ENCODE measurements at regions not wholly inside any gene's neighbourhood (a gene's known extent, or its start where the extent isn't known, plus 50 kb on each side); places are given as distances from the start of the nearest gene placed in this dataset.

DNA sequence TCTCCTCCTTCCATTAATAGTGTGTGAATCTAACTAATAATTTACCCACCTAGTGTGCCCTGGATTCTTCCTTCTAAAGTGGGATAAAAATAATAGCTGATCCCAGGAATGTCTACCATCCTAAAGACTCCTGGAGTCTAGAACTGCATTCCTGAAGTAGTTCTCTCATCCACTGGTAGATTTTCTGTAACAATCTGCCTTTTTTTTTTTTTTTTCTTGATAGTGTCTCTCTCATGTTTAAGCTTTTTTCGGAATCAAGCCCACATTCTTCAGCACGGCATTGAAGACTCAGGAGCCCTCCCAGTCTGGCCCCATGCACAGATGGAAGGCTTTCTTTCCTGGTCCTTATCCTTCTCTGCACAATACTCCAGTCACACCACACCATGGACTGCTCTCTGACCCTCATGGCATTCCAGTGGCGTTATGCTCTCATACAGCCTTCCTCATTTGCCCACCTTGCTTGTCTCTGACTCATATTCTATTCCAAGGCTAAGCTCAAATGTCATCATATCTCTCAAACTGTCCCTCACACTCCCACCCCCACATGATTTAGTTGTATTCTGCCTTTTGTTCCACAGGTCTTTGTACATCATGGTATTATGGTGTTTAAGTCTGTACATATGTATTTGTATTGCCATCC is 68.7 kb upstream of the FRY start:
- no peak for DNase-seq (ENCODE audit: low spot score)

DNA sequence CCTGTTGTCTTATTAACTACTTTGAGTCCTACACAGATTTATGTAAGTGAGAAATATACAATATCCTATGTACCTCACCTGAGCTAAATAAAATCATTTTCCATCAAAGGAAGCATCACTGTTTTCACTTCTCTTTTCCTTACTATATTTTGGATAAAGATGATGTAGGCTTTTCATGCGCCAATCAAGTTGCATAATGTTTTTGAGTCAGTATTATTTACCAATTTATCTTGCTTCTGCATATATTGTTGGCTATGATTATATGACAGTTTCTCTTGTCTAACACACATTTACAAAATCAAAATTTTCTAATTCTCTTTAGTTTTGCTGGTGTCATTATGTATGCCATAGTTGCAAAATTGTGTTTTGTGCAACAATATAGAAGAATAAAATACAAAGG is 67.9 kb upstream of the FRY start:
- no peak for DNase-seq (ENCODE audit: low spot score)

DNA sequence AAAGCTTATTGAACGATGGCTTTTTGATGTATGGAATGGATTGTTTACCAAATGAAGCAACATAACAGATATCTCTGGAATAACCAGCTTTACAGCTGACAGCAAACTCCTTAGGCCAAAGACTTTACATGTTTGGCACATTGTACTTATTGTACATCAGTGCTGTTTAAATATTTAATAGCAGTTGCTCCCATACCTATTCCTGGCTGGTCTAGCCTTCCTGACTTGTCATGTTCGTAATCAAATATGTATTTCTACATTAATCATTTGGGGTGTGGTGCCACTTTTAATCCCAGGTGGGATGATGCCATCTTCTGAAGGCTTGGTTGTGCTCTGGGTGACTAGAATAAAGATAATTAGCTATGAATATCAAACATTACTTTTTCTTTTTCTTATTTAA is 67.4 kb upstream of the FRY start:
- DNase-seq (ENCODE audit: low spot score), result no peak

DNA sequence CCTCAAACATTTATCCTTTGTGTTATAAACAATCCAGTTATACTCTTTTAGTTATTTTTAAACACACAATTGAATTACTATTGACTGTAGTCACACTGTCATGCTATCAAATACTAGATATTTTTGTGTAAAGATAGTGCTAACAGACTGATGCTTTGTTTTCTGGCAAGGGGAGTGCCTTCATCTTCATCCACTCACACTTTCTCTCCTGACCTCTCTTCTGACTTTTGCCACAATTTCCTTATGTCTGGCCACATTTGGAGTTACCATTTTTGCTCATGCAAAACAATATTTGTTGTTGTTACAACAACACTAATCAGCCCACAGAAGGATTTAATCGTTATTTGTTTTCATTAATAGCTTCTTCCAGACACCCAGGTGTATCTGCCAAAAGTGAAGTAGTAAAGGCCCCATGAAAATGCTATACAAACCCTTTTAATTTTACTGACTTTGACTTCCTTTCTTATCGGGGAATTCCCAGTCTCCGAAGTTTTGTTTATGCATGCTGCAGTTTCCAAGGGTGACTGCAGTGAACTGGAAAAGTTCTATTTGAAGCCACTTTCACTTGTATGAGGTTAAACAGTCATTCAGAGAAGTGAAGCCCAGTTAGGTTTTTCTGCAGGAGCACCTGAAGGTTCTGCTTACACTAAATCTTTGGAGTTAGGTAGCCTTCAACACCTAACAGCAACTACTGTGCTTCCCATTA is 66.1 kb upstream of the FRY start:
- DNase-seq (ENCODE audit: low spot score), result peak; percentile 82

DNA sequence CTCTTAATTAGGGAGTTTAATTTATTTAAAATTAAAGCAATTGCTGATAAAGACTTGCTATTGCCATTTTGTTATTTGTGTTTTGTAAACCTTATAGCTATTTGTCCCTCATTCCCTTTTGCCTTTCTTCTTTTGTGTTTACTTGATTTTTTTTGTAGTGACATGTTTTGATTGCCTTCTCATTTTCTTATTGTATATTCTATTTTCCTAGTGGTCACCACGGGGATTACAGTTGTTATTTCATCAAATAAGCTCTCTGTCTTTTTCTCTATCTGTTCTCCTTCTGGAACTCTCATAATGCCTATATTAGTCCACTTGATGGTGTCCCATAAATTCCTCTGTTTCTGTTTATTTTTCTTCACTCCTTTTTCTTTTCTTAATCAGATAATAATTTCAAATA is 64.4 kb upstream of the FRY start:
- DNase-seq (ENCODE audit: low spot score), result peak; percentile 55

DNA sequence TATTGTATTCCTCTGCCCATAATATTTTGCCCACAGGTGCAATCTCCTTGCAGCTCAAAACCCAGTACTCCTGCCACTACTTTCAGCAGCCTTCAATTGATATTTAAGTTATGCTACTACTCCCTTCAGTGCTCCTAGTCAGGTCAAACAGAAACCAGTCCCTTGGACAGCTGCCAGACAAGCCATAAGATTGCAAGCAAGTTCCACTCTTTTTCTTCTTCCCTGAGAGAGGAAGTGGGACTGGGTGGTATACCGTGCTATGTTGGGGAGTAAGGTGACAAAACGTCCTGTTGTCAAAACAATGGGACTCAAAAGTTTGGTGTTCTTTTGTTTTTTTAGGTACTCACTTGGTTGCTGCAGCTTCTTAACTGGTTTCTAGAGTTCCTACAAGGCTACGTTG is 63.1 kb upstream of the FRY start:
- DNase-seq (ENCODE audit: low spot score), result no peak

DNA sequence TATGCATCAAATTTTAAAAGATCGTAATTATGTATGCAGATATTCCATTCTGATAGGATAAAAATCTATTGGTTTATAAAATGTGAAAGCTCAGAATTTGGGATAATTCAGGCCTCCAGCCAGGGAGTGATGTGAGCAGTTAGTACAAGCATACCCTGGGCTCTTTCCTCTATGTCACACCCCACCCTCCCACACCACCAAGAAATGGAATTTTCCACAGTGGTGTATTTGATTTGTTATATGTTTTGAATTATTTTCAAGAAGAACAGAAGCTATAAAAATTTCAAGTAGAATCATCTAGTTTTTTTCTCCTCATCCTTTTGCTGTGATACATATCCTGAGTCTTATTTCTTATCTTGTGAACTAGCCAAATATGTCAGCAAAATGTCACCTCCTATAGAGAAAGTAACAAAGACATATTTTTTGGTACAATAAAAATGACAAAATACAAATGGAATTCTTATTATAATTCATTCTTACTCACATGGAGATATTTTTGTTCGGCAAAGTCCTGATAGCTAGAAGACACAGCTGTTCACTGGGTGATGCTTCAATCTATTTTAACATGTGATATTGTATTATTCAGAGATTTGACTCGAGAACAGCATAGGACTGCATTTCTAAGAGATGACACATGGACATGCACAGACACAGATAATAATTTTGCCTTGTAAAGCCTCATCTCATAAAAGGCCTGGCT is 61.2 kb upstream of the FRY start:
- DNase-seq (ENCODE audit: low spot score), result no peak

DNA sequence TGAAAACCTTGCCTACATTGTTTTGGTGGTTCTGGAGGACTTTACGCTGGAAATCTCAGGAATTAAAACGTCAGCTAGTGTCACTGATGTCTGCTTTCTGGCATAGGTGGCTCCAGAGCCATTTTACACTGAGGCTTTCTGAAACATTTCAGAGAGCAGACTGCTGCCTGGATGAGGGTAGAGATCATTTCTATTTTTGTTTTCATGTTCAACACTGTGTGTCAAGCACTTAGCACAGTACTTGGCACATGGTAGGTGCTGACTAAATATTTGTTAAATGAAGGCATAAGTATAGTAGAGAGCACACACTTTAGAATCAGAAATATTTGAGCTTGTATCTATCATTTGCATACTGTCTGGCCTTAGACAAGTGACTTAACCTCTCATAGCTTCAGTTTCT is 59.1 kb upstream of the FRY start:
- no peak for DNase-seq (ENCODE audit: low spot score)

DNA sequence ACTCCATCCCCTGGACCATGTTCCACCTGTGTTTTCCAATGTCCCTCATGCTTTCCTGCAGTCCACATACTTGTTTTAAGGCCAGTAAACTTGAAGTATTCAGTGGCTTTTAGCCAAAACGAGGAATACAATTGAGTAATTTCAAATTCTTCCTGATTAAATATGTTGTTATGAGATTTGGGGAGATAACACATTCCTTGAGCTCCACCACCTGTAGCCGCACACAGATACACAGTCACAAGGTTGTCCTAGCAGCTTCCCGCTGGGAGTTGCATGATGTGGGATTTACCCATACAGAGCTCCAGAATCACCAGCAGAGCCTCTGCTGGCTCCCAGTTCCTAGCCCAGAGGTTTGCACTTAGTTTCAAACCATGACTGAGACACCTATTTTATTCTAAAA is 53.6 kb upstream of the FRY start:
- no peak for DNase-seq (ENCODE audit: low spot score)

DNA sequence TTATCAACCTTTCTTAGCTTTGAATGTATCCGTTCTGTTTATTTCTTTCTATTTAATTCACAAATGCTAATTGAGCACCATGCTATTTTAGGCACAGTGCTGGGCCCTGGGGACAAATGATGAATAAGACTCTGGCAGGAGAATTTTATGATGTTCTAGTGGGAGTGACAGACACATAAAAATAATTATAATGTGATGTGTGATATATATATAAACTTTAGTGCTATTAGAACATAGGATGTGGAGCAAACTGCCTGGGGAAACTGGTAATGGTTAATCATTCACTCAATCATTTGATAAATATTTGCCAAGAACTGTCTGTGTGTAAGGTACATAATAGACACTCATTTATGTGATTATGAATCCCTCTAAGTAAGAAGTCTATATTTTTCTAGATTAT is 50.7 kb upstream of the FRY start:
- DNase-seq (ENCODE audit: low spot score), result no peak
